Adrenal gland (tissue), 5 donors: ENCODE measurements at regions not wholly inside any gene's neighbourhood (a gene's known extent, or its start where the extent isn't known, plus 50 kb on each side); places are given as distances from the start of the nearest gene placed in this dataset.

ENCODE experiments used
- CTCF ChIP-seq, 6 experiments: fragments of 450-650 bp in 4 of 6; fragments of 200-600 bp in 2 of 6; sonication (generic) in 1 of 6; IDR thresholded peaks; 1 replicate in 5 of 6; 2 replicates in 1 of 6; pipeline versions ENCODE4 v1.5.1 to v1.8.0; 2016 to 2021; ENCODE audit warnings: antibody characterized with exemption in 6 of 6, mild to moderate bottlenecking in 2 of 6, moderate library complexity in 1 of 6
- POLR2A ChIP-seq, 2 donors: fragments of 450-650 bp; IDR thresholded peaks; one replicate each; pipeline ENCODE4 v1.6.1; 2017; ENCODE audit warnings: antibody characterized with exemption in 2 of 2, mild to moderate bottlenecking in 2 of 2, moderate library complexity in 1 of 2
- donor health status: DM: no; HTN: no; CAD: no.

GRCh38 chr6:147627411-147627810 is 118.9 kb downstream of the SAMD5 start:
- TF ChIP-seq CTCF (IDR thresholded peaks at IDR 0.05) (no peak), POLR2A (IDR thresholded peaks at IDR 0.05) (no peak)
